K562 (cell line): ENCODE measurements at regions not wholly inside any gene's neighbourhood (a gene's known extent, or its start where the extent isn't known, plus 50 kb on each side); places are given as distances from the start of the nearest gene placed in this dataset.

Source experiments
- ATF7 ChIP-seq: fragments of 450-650 bp; IDR thresholded peaks from 2 replicates; pipeline ENCODE4 v1.7.1; 2014; ENCODE audit warnings: mild to moderate bottlenecking, moderate library complexity
- CBFA2T2 ChIP-seq: fragments of 450-650 bp; conservative IDR thresholded peaks from 2 replicates; pipeline ENCODE4 v1.6.1; 2017; ENCODE audit warnings: mild to moderate bottlenecking
- CEBPG ChIP-seq, 3 experiments: fragments of 200-800 bp in 1 of 3; sonication (Bioruptor generic) in 1 of 3; sonication (generic) in 1 of 3; formaldehyde crosslinking in 1 of 3; IDR thresholded peaks in 2 of 3; conservative IDR thresholded peaks in 1 of 3; 2 replicates each; pipeline versions ENCODE4 v1.6.1 to v1.8.0; 2016 to 2022; ENCODE audit warnings: missing compliant biosample characterization in 2 of 3, missing genetic modification characterization in 2 of 3, mild to moderate bottlenecking in 1 of 3, missing genetic modification reagents in 1 of 3
- CREB5 ChIP-seq: fragments of 250-450 bp; sonication (Bioruptor Pico); IDR thresholded peaks from 2 replicates; pipeline ENCODE4 v1.5.0; 2020; ENCODE audit warnings: mild to moderate bottlenecking
- FOXM1 ChIP-seq, 2 experiments: fragments of 450-650 bp in 1 of 2; sonication (generic) in 1 of 2; formaldehyde crosslinking in 1 of 2; IDR thresholded peaks; 2 replicates each; pipeline versions ENCODE4 v1.6.1 to v1.9.0; 2017 to 2022; ENCODE audit warnings: low read depth in 2 of 2, mild to moderate bottlenecking in 2 of 2, missing genetic modification reagents in 1 of 2, moderate library complexity in 1 of 2
- GTF2E2 ChIP-seq: fragments of 200-800 bp; sonication (Bioruptor generic); IDR thresholded peaks from 2 replicates; pipeline ENCODE4 v1.6.1; 2016; ENCODE audit warnings: missing genetic modification characterization, missing compliant biosample characterization
- HMGXB4 ChIP-seq: sonication (generic); formaldehyde crosslinking; IDR thresholded peaks from 2 replicates; pipeline ENCODE4 v1.8.1; 2023; ENCODE audit warnings: mild to moderate bottlenecking, missing genetic modification reagents
- ILF3 ChIP-seq: fragments of 450-650 bp; IDR thresholded peaks from 2 replicates; pipeline ENCODE4 v1.6.1; 2018; ENCODE audit warnings: antibody characterized with exemption, mild to moderate bottlenecking, moderate library complexity, borderline replicate concordance
- MTA3 ChIP-seq: fragments of 450-650 bp; formaldehyde crosslinking; IDR thresholded peaks from 2 replicates; pipeline ENCODE4 v1.6.1; 2017; ENCODE audit warnings: mild to moderate bottlenecking, borderline replicate concordance
- NFE2L1 ChIP-seq: fragments of 450-650 bp; IDR thresholded peaks from 2 replicates; pipeline ENCODE4 v1.6.1; 2016; ENCODE audit warnings: missing genetic modification characterization, low read depth, mild to moderate bottlenecking, missing compliant biosample characterization, moderate library complexity, borderline replicate concordance
- NR2C2 ChIP-seq, 2 experiments: fragments of 200-800 bp in 1 of 2; sonication (Bioruptor generic) in 1 of 2; sonication (generic) in 1 of 2; formaldehyde crosslinking in 1 of 2; IDR thresholded peaks; 2 replicates each; pipeline versions ENCODE4 v1.6.1 to v1.8.0; 2016 to 2022; ENCODE audit warnings: mild to moderate bottlenecking in 1 of 2, missing compliant biosample characterization in 1 of 2, missing genetic modification characterization in 1 of 2, missing genetic modification reagents in 1 of 2
- PATZ1 ChIP-seq: fragments of 250-450 bp; sonication (Bioruptor Pico); IDR thresholded peaks from 2 replicates; pipeline ENCODE4 v1.5.0; 2020; ENCODE audit warnings: mild to moderate bottlenecking, borderline replicate concordance
- PHF20 ChIP-seq: fragments of 450-650 bp; IDR thresholded peaks from 2 replicates; pipeline ENCODE4 v1.6.1; 2018; ENCODE audit not compliant: partially characterized antibody
- RFX1 ChIP-seq: fragments of 450-650 bp; IDR thresholded peaks from 2 replicates; pipeline ENCODE4 v1.6.1; 2016; ENCODE audit warnings: mild to moderate bottlenecking, moderate library complexity
- SMARCC2 ChIP-seq: fragments of 450-650 bp; IDR thresholded peaks from 2 replicates; pipeline ENCODE4 v1.6.1; 2017; ENCODE audit warnings: antibody characterized with exemption, moderate library complexity, mild to moderate bottlenecking, low read depth
- SMARCE1 ChIP-seq: fragments of 450-650 bp; IDR thresholded peaks from 2 replicates; pipeline ENCODE4 v1.7.1; 2016; ENCODE audit warnings: mild to moderate bottlenecking
- SRSF3 ChIP-seq: fragments of 200-400 bp; formaldehyde crosslinking; IDR thresholded peaks from 2 replicates; pipeline ENCODE4 v1.6.1; 2016; ENCODE audit warnings: mild to moderate bottlenecking, low read length, moderate library complexity; ENCODE audit not compliant: insufficient read depth
- ZBTB33 ChIP-seq: sonication (generic); formaldehyde crosslinking; IDR thresholded peaks from 2 replicates; pipeline ENCODE4 v1.8.1; 2023; ENCODE audit warnings: mild to moderate bottlenecking, missing genetic modification reagents
- ZNF507 ChIP-seq: conservative IDR thresholded peaks from 2 replicates; pipeline ENCODE4 v1.6.1; 2017; ENCODE audit warnings: missing genetic modification characterization, missing compliant biosample characterization
- ZNF766 ChIP-seq: fragments of 200-800 bp; sonication (Bioruptor generic); conservative IDR thresholded peaks from 2 replicates; pipeline ENCODE4 v1.6.1; 2016; ENCODE audit warnings: missing genetic modification characterization, missing compliant biosample characterization

GRCh38 chr18:30679285-30679930, 363.1 kb downstream of the DSC3 start (continued):
- TF ChIP-seq ZBTB33 (CRISPR knock-in tag) (no peak), ZNF766 (peak; percentile 80), CREB5 (no peak), ATF7 (peak; percentile 63), ZNF507 (tag) (no peak), CEBPG (CRISPR knock-in tag; IDR thresholded peaks at IDR 0.05) (no peak), CEBPG (tag; conservative IDR thresholded peaks at IDR 0.05 in 1 of 2, IDR thresholded peaks at IDR 0.05 in 1 of 2) (no peak), HMGXB4 (CRISPR knock-in tag) (no peak), SMARCE1 (peak; percentile 83), SRSF3 (no peak), FOXM1 (IDR thresholded peaks at IDR 0.05; ENCODE audit: low read depth) (peak; percentile 90), FOXM1 (CRISPR knock-in tag; IDR thresholded peaks at IDR 0.05; ENCODE audit: low read depth) (no peak), CBFA2T2 (peak; percentile 94), PHF20 (no peak), ILF3 (no peak), SMARCC2 (peak; percentile 73), MTA3 (peak; percentile 63; the same call in 1 of the 2 replicates), NFE2L1 (tag) (no peak), NR2C2 (CRISPR knock-in tag; IDR thresholded peaks at IDR 0.05) (no peak), NR2C2 (tag; IDR thresholded peaks at IDR 0.05) (peak; percentile 47), PATZ1 (CRISPR knock-in tag) (no peak), RFX1 (no peak), GTF2E2 (tag) (0 out of 2 replicates have a peak, but pooled peaks have one; percentile 11)
